HG02981 (cell line): ENCODE measurements at regions not wholly inside any gene's neighbourhood (a gene's known extent, or its start where the extent isn't known, plus 50 kb on each side); places are given as distances from the start of the nearest gene placed in this dataset.
"Not testable (repeated sequence)": the region's sequence is repeated elsewhere in the genome, so short reads cannot be mapped to it uniquely, and the experiment has no call there.

ENCODE experiments used
- ATAC-seq: cut with Tn5 transposase; IDR thresholded peaks from one replicate; pipeline ENCODE4 v1.9.1; 2021; ENCODE audit warnings: mild to moderate bottlenecking, moderate library complexity; ENCODE audit not compliant: unreplicated experiment

DNA sequence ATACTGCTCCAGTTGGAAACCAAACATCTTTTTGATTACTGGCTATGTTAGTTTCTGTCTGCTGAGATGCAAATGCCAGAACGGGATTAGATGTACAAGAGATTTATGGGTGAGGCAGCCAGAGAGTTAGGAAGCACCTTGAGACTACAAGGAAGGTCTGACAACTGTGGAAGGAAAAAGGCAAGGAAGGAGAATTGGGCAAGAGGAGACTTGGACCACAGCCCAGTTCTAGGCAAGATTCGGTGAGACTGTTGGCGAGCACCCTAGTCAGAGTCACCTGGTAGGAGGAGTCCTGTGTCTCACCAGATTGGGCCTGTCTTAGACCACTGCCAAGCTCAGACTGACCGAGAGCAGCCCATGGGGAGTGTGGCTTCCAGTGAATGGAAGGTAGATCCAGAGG is 91.8 kb upstream of the F13A1 start:
- no peak for ATAC-seq

DNA sequence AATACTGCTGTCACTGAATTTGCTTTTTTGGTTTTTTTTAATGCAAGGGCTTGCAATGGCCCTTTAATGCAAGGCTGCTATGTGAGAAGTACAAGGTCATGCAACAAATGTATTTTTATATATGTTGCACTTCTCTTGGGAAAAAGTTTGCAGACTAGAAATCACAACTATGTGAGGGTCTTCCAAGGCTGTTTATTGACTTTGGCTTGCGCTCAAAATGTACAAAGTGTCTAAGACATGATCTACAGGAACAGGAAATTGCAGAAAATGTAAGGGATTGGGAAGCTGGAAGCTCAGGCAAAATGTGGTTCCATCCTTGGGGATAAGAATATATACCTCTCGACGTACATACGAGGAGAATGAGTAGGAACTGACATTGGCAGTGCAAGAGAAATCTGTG is 92.2 kb upstream of the F13A1 start:
- no peak for ATAC-seq

DNA sequence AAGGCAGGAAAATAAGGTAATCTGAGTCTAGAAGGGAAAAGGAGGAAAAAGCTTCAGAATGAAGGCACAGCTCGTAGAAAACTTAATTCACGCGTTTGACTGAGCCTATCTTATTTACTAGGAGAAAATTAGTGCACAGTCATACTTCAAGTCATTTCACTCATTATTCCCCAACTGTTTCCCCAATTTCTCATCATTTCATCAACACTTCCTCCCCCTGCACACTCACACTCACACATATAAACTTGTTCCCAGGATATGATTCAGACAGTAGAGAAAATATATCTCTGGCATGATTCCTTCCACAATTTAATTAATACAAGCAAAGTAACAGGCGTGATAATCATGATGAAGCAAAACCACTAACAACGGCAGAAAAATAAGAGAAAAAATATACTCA is 94.5 kb upstream of the F13A1 start:
- no peak for ATAC-seq

DNA sequence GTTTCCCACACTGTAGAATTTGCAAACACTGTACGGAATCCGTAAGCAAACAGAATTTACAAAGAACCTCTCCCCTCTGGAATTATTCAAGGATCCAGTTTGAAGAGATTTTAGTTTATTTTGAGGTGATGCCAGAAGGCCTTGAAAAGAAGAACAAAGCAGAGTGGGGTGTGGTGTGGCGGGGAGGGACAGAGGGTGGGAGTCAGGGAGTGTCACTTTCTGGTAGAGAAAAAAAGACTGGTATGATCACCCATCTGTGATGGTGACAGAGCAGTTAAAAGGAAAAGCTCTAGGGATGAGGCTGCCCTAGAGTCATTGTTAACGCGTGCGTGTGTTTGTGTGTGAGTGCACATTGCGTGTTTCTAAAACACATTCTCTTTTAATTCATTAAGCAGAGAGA is 97.0 kb upstream of the F13A1 start:
- ATAC-seq = no peak

DNA sequence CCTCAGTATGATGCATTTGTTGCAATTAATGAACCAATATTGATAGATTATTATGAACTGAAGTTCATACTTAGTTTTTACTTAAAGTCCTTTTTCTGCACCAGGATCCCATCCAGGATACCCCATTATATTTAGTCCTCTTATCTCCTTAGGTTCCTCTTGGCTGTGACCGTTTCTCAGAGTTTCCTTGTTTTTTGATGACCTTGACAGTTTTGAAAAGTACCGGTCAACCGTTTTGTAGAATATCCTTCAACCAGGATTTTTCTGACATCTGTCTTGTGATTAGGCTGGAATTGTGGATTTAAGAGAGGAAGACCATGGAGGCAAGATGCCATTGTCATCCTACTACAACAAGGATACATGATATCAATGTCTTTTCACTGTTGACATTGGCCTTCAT is 98.0 kb upstream of the F13A1 start:
- ATAC-seq = no peak

DNA sequence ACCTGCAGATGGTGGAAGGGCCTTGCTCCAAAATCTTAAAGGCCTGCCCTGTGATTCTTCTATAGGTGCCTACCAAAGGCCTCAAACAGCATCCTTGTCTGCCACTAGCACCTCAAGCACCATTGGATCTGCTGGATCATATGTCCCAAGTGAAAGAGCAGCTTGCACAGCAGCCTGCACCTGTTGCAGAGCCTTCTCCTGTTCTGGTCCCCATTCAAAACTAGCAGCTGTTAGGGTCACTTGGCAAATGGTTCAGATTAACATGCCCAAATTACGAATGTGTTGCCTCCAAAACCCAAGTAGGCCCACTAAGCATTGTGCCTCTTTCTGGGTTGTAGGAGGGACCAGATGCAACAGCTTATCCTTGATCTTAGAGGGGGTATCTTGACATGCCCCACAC is 99.6 kb upstream of the F13A1 start:
- ATAC-seq = no peak

DNA sequence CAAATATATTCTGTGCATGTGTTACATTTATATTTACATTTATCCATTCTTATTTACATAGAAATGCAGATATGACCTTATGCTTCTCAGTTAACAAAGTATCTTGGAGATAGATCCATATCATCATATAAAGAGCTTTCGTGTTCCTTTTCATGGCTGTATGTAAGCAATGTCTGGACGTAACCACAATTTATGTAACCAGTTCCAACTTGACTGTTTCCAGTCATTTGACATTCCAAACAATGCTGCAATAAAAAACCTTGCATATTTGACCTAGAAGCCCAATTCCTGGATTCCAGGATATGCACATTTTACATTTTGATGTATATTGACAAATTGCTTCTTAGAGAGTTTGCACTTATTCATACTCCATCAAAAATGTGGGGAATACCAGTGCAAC is 113.7 kb upstream of the F13A1 start:
- no peak for ATAC-seq

DNA sequence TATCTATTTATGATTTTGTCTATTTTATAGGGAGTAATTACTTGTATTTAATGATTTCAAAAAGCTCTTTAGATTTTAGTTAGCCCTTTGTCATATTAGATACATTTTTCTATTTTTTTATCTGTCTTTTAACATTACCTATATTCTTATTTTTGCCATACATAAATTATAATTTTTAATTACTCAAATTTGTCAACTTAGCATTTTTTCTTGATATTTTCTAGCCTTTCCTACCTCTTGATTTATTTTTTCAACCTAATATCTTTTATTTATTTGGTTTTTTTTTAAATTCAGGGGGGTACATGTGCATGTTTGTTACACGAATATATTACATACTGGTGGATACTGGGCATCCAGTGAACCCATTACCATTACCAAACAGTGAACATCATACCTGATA is 114.3 kb upstream of the F13A1 start:
- no peak for ATAC-seq

DNA sequence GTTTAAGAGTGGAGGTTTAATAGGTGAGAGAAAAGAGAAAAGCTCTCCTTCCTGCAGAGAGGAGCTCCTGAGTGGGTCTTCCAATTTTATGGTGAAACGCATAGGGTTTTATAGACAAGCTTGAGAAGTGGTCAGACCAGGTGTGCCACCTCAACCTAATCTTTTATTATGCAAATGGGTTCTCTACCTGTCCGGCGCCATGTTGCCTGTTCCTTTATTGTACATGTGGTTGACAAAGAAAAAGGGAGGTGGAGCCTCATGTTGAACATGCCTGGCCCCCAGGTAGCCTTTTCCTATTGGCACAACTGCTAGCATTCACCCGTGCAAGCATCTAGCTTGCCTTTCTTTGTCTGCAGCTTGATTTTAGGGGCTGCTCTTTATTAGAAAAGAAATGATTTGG is 115.9 kb upstream of the F13A1 start:
- ATAC-seq = no peak

DNA sequence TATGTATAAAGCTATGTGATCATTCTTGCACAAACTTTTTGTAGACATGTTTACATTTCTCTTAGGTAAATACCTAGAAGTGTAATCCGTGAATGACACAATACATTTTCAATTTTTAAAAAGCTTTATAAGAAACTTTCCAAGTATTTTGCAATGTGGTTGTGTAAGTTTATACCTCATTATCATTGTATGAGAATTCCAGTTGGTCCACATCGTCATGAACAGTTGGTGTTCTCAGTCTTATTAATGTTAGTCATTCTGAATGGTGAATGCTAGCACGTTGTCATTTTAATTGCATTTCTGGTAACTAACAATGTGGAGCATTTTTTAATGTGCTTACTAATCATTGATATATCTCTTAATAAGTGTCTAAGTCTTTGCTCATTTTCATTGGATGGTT is 116.5 kb upstream of the F13A1 start:
- ATAC-seq = no peak

DNA sequence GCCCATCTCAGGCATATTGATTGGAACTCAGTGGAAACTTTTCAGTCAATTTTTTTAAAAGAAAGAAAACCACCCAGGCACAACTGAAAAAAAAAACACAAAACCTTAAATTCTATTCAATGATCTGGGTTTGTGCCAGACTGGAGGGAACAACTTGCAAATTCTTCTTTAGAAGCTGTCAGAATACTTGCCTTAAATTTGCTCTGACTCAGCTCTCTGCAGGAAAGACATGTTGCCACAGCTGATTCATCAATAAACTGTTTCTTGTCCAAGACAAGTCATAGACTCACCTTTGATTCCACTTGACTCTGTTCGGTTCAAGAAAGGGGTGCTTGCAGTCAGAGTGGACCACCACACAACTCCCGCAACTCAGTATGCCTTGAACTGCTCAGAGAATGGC is 117.8 kb upstream of the F13A1 start:
- no peak for ATAC-seq

DNA sequence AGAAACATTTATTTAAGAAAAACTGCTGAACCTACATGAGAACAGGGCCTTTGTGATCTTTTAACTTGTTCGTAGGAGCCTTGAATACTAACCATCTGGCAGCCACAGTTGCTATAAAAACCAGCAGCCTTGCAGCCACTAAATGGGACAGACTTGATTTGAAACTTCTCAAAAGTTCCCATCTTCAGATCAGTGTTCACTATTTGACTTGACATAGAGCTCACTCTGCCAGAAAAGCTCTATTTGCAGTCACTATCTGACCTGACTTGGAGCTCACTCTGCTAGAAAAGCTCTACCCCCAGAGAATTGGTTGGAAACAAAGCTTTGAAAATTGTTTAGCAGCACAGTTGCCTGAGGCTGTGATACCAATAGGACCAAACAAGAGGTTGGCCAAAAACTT is 119.3 kb upstream of the F13A1 start:
- no peak for ATAC-seq

DNA sequence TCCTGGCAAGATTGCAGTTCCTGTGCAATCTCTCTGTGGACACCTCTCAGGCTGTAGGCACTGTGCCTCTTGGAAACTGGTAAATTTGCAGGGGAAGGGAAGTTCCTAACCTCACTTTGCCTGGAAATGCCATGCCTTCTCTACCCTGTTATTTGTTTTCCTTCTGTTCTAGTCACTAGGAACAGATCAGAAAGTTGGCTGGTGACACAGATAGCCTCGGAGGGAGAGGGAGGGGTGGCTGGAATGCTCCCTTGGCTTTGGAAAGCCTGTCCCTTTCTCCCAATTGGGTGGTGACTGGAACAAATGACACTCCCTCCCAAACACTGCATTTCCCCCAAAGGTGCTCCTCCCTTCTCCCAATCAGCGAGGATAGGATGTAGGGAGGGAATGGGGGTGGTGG is 131.5 kb upstream of the F13A1 start:
- no peak for ATAC-seq

DNA sequence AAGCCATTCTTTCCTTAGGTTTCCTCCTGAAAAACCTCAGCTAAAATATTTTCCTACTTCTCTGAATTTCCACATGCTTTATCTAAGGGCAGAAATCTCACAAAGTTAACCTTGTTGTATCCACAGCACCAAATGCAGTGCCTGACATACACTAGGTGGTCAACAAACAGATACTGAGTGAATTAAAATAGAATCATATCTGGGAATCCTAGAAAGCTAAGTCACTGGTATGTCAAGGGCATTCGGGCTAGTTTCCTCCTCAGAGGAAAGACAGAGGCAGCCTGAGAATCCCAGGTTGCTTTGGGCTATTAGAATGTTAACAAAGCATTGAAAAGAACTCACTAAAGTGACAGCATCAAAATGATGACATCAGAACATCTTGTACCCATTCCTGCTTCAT is 132.7 kb upstream of the F13A1 start:
- no peak for ATAC-seq

DNA sequence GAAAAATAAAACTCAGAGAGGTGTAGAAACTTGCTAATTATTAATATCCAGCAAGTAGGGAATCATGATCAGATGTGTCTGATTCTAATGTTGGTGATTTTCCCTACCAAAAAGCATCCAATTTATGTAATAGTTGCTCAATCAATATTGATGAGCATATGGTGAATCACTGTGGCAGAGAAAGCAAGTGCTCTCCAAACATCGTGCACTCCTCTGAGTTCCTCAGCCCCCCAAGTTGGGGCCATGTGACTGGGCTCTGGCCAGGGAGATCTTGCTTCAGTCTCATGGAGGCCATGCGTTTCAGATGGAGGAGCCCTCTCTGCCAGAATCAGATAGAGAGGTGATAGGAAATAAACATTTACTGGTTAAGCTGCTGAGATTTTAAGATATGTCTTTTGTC is 133.2 kb upstream of the LY86 start:
- ATAC-seq = no peak

DNA sequence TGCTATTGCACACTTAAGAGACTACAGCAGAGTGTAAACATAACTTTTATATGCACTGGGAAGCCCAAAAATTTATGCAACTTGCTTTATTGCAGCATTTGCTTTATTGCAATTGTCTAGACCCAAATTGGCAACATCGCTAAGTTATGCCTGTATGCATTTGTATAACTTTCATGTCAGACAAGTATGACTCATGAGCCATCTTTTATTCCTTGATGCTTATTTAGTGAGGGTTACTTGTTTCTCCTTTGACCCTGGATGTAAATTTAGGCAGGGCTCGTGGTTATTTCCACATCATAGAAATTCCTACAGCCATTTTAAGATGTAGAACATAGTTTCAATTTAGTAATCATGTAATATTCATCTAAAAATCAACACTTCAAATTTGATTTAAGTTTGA is 130.3 kb upstream of the LY86 start:
- ATAC-seq = no peak

DNA sequence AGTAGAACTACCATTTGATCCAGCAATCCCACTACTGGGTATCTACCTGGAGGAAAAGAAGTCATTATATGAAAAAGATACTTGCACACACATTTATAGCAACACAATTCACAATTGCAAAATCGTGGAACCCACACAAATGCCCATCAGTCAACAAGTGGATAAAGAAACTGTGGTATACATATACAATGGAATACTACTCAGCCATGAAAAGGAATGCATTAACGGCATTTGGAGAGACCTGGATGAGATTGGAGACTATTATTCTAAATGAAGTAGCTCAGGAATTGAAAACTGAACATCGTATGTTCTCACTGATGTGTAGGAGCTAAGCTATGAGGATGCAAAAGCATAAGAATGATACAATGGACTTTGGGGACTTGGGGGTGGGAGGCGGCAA is 128.6 kb upstream of the LY86 start:
- not testable (repeated sequence) for ATAC-seq

DNA sequence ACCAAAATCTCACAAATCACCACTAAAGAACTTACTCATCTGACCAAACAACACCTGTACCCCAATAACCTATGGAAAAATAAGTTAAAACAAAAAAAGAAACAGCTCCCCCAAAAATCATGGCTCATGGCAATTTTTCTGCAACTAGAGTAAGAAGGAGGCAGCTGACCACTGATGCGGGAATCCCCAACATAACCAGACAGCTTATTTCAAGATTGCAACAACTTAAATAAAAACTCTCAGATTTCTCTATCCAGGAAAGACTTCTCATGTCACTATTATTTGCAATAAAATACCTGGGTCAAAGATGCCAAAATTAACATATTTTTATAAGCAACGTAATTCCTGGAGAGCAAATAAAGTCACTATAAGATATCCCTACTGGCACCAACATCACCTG is 128.1 kb upstream of the LY86 start:
- ATAC-seq = no peak

DNA sequence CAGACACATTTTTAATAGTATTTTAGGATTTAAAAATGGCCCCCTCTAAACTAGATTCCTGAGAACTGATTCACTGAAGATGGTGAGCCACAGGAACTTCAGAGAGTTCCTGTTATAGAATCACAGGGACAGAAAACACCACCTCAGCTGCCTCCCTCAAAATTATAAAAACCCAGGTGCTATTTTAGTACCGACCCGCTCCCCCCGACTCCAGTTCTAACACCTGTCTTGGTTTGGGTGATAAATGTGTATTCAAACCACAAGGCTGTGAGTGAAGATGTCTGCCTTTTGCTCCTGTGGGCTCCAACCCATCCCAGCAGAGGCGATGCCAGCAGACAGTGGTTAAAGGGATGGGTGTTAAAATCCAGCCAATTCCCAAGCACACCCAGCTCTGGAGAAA is 127.4 kb upstream of the LY86 start:
- ATAC-seq = no peak

DNA sequence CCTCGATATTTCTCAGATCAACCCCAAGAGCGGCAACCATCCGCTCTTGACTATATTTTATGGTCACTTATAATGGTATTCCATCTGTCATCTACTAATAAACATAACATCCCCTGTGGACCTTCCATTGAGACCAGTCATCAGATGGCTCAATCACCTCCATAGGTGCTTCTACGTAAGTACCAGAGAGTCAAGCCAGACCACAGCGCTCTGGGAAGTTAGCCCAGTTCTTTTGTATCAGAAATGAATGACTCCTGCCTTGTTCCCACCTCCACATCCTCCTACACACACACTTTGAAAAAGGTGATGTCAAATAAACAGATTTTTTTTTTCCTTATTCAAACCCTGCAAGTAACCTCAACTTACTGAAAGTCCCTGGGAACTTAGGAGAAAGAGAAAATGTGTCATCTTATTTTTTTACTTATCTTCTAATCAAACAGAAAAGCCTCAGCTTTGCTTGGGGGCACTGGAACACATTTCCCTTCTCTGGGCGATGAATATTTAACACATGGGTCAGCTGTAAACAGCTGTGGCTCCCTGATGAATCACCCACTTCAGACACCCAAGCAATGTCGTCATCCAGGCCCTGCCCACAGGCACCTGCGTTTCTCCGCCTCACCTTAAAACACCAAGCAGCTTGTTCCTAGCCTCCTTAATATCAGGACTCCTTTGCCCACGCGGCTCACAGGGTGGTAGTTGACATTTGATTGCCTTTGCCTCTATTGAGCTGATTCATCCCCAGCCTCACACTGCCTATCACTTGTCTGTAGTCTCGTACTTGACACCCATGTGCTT is 121.4 kb upstream of the LY86 start:
- no peak for ATAC-seq

DNA sequence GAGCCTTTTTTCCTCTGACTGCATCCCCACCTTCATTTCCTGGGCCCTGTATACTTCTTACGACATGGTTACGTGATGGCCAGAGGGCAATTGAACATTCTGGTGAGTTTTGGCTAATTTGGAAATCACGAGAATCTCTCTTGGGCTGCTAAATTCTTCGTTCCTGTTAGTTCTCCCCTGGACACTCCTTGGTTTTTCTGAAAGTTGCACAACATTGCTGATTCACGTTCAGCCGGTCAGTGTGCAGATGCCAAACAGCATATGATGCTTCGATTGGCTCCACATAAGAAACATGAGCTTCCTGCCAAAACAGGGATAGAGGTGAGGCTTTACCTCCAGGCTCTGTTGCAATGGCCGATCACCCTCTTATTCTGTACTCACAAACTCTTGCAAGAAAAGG is 119.4 kb upstream of the LY86 start:
- ATAC-seq = no peak

DNA sequence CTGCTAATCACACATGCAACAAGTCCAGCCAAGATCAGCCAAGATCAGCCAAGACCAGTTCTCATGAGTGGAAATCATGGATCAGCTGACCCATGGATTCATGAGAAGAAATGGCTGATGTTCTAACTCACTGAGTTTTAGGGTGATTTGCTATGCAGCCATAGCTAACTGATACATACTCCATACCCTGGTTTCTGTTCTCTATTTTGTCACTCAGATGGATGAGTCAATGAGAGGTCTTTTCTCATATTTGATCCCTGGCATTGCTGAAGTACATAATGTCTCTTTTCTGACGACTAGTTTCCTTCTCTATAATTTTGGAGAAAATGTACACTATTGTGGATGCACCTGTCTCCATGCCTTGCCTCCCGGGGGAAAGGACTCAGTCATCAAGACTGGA is 118.4 kb upstream of the LY86 start:
- ATAC-seq = no peak

DNA sequence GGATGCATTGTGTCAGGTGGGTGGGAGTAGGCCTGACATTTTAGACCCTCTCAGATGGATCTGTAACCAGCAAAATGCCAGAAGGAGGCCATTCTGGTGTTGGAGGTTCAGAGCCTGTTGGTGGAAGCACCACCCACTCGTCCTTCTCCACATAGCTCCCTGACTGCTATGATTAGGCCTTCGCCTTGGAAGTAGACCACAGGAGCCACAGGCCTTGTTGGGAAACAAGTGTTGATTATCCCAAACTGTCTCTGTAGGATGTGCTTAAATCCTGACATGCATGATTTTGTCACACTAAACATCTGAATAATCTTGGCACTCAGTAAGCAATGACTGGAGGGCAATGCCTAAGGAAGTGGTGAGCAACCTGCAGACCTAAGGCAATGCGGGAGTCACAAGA is 117.2 kb upstream of the LY86 start:
- no peak for ATAC-seq
